ENCODE measurements at regions not wholly inside any gene's neighbourhood (a gene's known extent, or its start where the extent isn't known, plus 50 kb on each side); places are given as distances from the start of the nearest gene placed in this dataset.

DNA sequence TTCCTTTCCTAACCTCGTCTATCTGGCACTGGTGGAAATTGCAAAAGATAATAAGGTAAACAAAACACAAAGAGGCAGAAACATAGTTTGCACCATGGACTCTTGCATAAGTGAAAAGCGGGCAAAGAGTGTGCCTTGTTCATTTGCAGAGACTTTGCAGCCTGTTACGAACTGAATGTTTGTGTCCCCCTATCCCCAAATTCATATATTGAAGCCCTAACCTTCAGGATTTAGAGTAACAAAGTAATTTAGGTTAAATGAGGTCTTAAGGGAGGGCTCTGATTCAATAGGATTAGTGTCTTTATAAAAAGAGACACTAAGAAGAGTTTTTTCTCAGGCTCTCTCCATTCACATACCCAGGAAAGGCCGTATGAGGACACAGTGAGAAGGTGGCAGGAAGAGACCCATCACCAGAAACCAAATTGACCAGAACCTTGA is 52.1 kb upstream of the FAM169A start:
- DNase-seq (ENCODE audit: low spot score) = no peak

DNA sequence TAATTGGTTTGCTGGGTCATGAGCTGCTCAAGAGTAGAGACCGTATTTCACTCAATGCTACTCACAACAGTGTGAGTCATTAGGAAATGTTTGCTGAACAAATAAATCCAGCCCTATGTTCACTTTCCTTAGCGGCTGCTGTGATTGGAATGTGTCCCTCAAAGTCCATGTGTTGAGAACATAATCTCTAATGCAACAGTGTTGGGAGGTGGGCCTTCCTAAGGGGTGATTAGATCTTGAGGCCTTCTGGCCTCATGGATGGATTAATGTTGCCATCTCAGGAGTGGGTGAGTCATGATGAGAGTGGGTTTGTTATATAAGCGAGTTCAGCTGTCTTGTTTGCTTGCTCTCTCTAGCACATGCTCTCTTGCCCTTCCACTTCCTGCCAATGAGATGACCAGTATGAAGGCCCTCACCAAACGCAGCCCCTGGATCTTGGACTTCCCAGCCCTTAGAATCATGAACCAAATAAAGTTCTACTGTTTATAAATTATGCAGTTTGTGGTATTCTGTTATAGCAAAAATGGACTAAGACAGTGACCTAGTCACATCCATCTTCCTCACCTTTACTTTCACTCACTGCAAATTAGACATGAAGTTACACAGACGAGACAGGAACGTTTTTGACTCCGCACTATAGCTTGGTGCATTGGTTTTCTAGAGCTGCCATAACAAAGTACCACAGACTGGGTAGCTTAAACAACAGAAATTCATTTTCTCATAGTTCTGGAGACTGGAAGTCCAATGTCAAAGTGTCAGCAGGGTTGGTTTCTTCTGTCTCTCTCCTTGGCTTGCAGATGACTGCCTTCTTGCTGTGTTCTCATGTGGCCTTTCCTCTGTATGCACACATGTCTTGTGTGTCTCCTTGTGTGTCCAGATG is 50.9 kb upstream of the FAM169A start:
- no peak for DNase-seq (ENCODE audit: low spot score)
